KG1 (cell line): ENCODE measurements at regions not wholly inside any gene's neighbourhood (a gene's known extent, or its start where the extent isn't known, plus 50 kb on each side); places are given as distances from the start of the nearest gene placed in this dataset.

Experiments
- DNase-seq: peaks from one replicate; lab custom pipeline; 2025; lab: John Stamatoyannopoulos, UW

DNA sequence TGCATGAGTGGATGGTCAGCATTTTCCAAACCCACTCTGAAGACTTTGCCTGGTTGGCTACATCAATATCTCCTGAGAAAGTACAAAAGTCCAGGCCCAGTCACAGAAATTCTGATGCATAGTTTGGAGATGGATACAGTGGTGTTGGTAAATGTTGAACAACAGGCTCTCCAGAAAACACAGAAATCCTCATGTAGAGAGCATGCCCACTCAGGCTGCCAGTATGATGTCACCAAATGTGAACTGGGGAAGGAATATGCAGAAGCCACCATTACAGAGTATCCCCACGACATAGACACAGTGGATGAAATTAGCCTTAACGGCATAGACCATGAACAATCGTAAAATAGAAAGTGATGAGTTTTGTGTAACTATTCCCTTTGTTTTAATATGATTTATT is 97.1 kb upstream of the NXT1 start:
- DNase-seq: no peak

DNA sequence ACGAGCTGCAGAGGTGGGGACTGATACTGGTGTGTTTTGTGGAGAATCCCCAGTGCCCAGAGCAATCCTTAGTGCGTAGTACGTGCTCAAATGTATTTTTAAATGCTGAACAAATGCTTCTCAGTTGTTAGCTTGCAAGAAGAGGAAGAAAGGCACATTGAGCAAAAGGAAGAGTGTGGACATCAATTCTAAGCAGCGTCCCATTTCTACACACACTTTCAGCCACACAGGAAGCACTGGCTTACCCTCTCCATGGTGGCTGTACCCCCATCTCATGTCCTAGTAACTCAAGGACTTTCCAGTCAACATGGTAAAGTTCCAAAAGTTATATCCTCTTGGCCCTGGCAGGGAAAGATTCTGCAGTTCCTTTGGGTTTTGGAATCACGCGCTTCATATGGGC is 98.8 kb upstream of the NXT1 start:
- no peak for DNase-seq

DNA sequence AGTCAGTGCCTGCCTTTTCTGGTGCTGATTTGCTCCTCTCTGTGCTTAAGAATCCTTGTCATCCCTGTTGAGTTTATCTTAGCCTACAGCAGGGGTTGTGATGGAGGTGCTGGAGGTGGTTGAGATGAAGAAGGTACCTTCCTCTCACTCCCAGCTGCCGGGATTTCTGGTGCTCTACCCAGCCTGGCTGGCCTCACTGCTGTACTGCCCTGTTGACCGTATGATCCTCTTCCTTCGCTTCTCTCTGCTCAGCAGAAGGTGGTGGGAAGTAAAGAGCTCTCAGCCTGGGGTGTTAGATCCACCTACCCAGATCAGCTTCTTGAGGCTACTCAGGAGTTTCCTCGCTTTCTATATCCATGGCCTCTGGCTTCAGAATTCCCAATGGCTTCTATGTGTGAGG is 101.0 kb upstream of the NXT1 start:
- no peak for DNase-seq

DNA sequence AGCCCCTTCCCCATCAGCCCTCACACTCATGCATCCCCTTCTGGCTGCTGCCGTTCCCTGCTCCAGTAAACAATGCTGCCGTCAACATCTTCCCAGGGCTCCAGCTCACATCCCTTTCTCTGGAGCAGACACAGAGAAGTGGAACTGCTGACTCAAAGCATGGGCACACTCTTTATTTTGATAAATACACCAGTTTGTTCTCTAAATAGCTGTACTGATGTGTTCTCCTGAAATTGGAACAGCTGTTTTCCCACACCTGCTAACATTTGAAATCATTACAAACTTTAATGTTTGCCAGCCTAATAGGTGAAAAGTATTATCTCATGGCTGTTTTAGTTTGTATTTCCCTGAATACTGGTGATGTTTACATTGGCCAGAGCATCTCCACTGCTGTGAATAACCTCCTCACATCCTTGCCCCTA is 102.1 kb upstream of the NXT1 start:
- no peak for DNase-seq

- no peak for DNase-seq
These were observed 103.6 kb upstream of the NXT1 start for GRCh38 chr20:23246717-23247664.

GRCh38 chr20:23245553-23246181 is 104.9 kb upstream of the NXT1 start:
- peak; percentile 36 for DNase-seq

- no peak for DNase-seq
These were observed 105.6 kb upstream of the NXT1 start for GRCh38 chr20:23244916-23245552.

DNA sequence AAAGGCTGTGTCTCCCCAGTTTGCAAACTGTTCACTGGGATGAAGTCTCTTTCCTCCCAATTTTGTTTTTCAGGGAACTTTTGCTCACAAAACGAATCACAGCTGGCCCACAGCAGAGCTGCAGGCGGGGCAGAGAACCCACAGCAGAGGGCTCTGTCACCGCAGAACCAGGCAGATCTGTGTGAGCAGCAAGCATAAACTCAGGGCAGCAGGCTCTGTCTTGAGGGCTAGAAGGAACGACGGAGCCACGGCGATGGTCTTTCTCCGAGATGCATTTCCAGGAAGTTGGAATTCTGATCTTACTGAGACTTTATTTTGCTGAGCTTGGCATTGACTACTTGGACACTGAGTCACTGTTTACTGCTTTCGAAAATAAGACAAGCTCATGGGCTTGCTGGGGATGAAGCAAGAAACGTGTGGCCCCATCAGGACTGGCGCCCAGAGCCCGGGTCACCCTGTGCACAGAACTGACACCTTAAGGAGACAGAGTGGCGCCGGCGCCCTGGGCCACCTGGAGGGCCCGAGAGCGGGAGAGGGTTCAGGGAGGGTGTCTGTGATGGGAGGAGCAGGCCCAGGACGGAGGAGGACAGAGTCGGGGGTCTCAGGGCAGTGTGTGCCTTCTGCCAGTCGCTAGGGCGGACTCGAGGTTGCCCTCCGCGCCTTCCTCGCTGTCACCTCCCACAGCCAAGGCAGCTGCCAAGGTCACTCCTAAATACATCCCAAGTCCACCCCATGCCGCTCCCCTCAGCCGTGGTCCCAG is 106.3 kb upstream of the NXT1 start:
- DNase-seq: no peak

DNA sequence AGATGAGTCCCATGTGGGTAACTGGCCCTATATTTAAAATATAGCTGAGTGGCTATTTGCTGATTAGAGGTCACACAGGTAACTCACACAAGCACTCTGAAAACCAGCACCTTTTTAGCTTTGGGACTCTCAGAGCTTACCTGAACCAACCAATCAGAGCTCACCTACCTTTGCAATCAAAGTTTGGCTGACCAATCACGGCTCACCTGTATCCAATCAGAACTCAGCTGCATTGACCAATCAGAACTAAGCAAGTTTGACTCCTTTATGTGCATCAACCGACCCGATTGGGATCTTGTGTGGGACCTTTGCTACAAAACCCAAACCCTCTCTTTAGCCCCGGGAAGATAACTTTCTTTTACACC is 106.8 kb upstream of the NXT1 start:
- no peak for DNase-seq

GRCh38 chr20:23242556-23243180 is 107.9 kb upstream of the NXT1 start:
- no peak for DNase-seq

GRCh38 chr20:23242104-23242503 is 108.5 kb upstream of the NXT1 start:
- DNase-seq: no peak

- DNase-seq: no peak
These were observed 109.2 kb upstream of the NXT1 start for GRCh38 chr20:23241416-23241815.

- DNase-seq: no peak
These were observed 110.1 kb upstream of the NXT1 start for GRCh38 chr20:23240519-23240918.

GRCh38 chr20:23237201-23237600 is 113.4 kb upstream of the NXT1 start:
- DNase-seq: no peak

GRCh38 chr20:23235173-23236027 is 115.2 kb upstream of the NXT1 start:
- DNase-seq: peak; percentile 54

DNA sequence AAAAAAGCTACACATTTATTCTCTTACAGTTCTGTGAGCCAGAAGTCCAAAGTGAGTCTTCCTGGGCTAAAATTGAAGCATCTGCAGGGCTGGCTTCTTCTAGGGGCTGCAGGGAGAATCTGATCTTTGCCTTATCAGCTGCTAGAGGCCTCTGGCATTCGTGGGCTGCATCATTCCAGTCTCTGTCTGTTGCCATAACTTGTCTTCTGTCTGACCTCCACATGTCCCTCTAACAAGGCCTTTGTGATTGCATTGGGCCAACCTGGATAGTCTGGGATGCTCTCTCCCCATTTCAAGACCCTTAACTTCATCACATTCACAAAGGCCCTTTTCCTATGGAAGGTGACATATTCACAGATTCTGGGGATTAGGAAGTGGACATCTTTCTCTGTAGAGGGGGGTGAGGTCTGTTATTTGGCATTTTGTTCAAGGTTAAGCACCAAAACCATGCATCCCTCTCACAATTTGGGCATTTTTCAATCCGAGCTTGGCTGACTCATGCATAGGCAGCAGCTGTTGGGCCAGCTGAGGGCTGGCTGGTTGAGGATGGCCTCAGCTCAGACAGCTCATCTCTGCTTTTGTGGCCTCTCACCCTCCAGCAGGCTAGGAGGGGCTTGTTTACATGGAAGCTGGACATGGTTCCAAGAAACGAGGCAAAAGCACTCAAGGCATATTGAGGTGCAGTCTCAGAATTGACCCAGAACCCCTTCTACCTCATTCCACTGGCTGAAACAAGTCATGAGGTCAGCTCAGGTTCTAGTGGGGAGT is 116.1 kb upstream of the NXT1 start:
- DNase-seq: no peak

DNA sequence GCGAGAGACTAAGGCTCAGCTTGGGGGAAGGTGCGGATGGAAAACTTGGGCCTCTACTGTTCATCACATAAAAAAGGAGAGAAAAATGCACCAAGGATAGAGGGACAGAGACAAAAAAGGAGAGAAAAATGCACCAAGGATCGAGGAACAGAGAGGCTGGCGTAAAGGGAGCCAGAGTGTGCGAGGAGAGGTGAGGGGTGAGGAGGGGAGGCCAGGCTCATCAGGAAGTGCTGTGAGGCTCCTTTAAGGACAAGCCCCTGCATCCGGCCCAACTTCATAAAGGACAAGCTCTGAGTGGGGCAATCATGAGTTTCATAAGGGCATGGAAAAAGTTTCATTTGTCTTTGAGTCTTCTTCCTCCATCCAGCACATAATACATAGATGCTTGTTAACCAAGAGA is 117.2 kb upstream of the NXT1 start:
- DNase-seq: no peak

GRCh38 chr20:23232679-23233308 is 117.8 kb upstream of the NXT1 start:
- no peak for DNase-seq

DNA sequence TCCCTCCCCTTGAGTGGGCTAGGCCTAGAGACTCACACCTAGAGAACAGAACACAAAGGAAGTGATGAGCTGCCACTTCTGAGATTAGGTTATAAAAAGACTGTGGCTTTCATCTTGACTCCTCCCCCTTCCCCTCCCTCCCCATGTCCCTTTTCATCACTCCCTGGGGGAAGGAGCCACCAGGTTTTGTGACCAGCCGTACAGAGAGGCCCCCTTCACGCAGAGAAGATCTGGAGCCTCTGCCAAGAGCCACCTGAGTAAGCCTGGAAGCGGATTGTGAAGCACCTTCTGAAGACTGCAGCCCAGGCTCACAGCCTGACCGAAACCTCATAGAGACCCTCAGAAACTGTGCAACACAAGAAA is 118.4 kb upstream of the NXT1 start:
- no peak for DNase-seq
